H1 (cell line): ENCODE measurements at regions not wholly inside any gene's neighbourhood (a gene's known extent, or its start where the extent isn't known, plus 50 kb on each side); places are given as distances from the start of the nearest gene placed in this dataset.

ENCODE experiments used
- CTCF ChIP-seq, 3 experiments: IDR thresholded peaks; 1 replicate in 2 of 3; 2 replicates in 1 of 3; pipeline versions ENCODE4 v1.5.1 to v1.6.1; 2011; ENCODE audit warnings: low read length in 3 of 3, mild to moderate bottlenecking in 3 of 3, inconsistent platforms in 2 of 3, low read depth in 1 of 3, moderate library complexity in 1 of 3; ENCODE audit not compliant: insufficient read depth in 1 of 3; ENCODE audit errors: control extremely low read depth in 1 of 3
- NRF1 ChIP-seq: IDR thresholded peaks from 2 replicates; pipeline ENCODE4 v1.6.1; 2011; ENCODE audit warnings: mild to moderate bottlenecking, low read depth, low read length, improper control_type of control experiment
- POLR2A ChIP-seq, 2 experiments: IDR thresholded peaks; 1 replicate in 1 of 2; 2 replicates in 1 of 2; pipeline ENCODE4 v1.6.1; 2011; ENCODE audit warnings: low read depth in 2 of 2, low read length in 2 of 2, mild to moderate bottlenecking in 2 of 2; ENCODE audit errors: control extremely low read depth in 1 of 2
- POLR2AphosphoS5 ChIP-seq: IDR thresholded peaks from 2 replicates; pipeline ENCODE4 v1.6.1; 2011; ENCODE audit warnings: low read depth, low read length
- RNF2 ChIP-seq: fragments of 200-900, 300-1000 bp; sonication (generic); IDR thresholded peaks from 2 replicates; pipeline ENCODE4 v1.7.1; 2016; ENCODE audit warnings: borderline replicate concordance, low read depth, mild to moderate bottlenecking, antibody characterized with exemption, low read length; ENCODE audit not compliant: poor library complexity, severe bottlenecking; ENCODE audit errors: missing control alignments
- TAF1 ChIP-seq: IDR thresholded peaks from 2 replicates; pipeline ENCODE4 v1.6.1; 2011; ENCODE audit warnings: mild to moderate bottlenecking, low read depth, low read length

- TF ChIP-seq POLR2A (IDR thresholded peaks at IDR 0.05; ENCODE audit: control extremely low read depth in 1 of 2, low read depth in 2 of 2, low read length in 2 of 2) (no peak), CTCF (IDR thresholded peaks at IDR 0.05; ENCODE audit: control extremely low read depth in 1 of 3, insufficient read depth in 1 of 3, low read depth in 1 of 3, low read length in 3 of 3) (no peak), NRF1 (no peak), RNF2 (no peak), POLR2AphosphoS5 (no peak), TAF1 (no peak)
Observed at GRCh38 chr2:19462256-19462645, 103.8 kb upstream of the OSR1 start.
